ENCODE measurements at regions not wholly inside any gene's neighbourhood (a gene's known extent, or its start where the extent isn't known, plus 50 kb on each side); places are given as distances from the start of the nearest gene placed in this dataset.

DNA sequence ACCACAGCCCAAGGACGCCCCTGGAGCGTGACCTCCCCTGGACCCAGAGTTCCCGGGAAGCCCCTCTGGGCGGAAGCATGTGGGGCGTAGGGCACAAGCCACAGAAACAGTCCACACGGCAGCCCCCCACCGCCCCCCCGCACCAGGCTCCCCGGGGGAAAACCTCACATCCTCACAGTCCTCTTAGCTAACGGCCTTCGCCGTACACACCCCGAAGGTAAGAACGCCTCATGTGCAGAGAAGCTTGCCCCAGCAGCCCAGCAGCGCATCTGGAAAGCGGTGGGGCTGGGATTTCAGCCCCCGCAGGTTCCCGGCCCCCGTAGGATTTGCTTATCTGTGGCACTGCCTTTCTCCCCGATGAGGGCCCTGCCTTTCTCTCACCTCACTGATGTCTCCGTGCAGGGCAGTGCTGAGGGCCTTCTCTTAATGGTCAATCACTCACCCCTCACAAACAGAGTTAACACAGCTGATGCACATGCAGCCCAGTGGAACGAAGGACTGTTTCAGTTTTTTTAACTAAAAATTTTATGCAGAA lies 309.2 kb downstream of the BRD1 start:
- TF ChIP-seq CTCF (IDR thresholded peaks at IDR 0.05) (no peak), POLR2A (IDR thresholded peaks at IDR 0.05) (no peak)

All from adrenal gland (tissue), 5 donors.